GM12878 (cell line): ENCODE measurements at regions not wholly inside any gene's neighbourhood (a gene's known extent, or its start where the extent isn't known, plus 50 kb on each side); places are given as distances from the start of the nearest gene placed in this dataset.

Source experiments
- ATAC-seq: fragments of 200-7000 bp; cut with Tn5 transposase; 3 replicates; pipeline ENCODE4 v1.9.1; 2020; ENCODE audit warnings: mild to moderate bottlenecking, moderate library complexity
- BruUV-seq: library from RNA; stranded (reverse); fragments of 400-500 nt; replicated peaks from 2 replicates; lab custom pipeline; 2021; lab: Mats Ljungman, UMichigan
- CTCF ChIA-PET: fragments of 300-600 bp; sonication (Branson Sonifier 250); formaldehyde crosslinking; extraction: SDS; loops from one replicate; lab custom pipeline; 2021; ENCODE audit warnings: inconsistent platforms; lab: Yijun Ruan, JAX
- POLR2A ChIA-PET: fragments of 350-600 bp; formaldehyde crosslinking; extraction: SDS; loops from one replicate; lab custom pipeline; 2021; ENCODE audit warnings: inconsistent platforms; lab: Charles Lee
- RAD21 ChIA-PET: fragments of 300-600 bp; sonication (Branson Sonifier 250); formaldehyde crosslinking; loops from one replicate; lab custom pipeline; 2023; ENCODE audit warnings: antibody characterized with exemption; ENCODE audit not compliant: unreplicated experiment; lab: Charles Lee
- SMC1A ChIA-PET: fragments of 300-600 bp; sonication (Branson Sonifier 250); formaldehyde crosslinking; loops from one replicate; lab custom pipeline; 2023; ENCODE audit not compliant: unreplicated experiment, uncharacterized antibody; lab: Charles Lee
- DNase-seq: peaks from one replicate; pipeline ENCODE4 v3.0.0-alpha.2; 2011; ENCODE audit warnings: low read depth, low spot score
- FAIRE-seq: peaks from 3 replicates; lab custom pipeline; 2011; peaks lifted over from hg19 to GRCh38; lab: Jason Lieb, UNC
- H2AFZ ChIP-seq: 2 replicates; pipeline ENCODE4 v1.6.0; 2011; ENCODE audit warnings: low read depth, low read length, control low read depth; ENCODE audit not compliant: control insufficient read depth
- H3K27ac ChIP-seq: 2 replicates; pipeline ENCODE4 v1.5.1; 2011; ENCODE audit warnings: control low read depth; ENCODE audit not compliant: control insufficient read depth, insufficient read depth
- H3K27me3 ChIP-seq, 2 experiments: replicated peaks in 1 of 2; 2 replicates each; pipeline versions ENCODE4 v1.6.0 to v1.6.1; 2011; ENCODE audit warnings: low read length in 1 of 2; ENCODE audit not compliant: control insufficient read depth in 2 of 2, insufficient read depth in 2 of 2
- H3K36me3 ChIP-seq, 2 experiments: 2 replicates each; pipeline ENCODE4 v1.5.1; 2011; ENCODE audit warnings: low read length in 1 of 2; ENCODE audit not compliant: control insufficient read depth in 2 of 2, insufficient read depth in 2 of 2
- H3K4me1 ChIP-seq: 2 replicates; pipeline ENCODE4 v1.6.1; 2011; ENCODE audit warnings: mild to moderate bottlenecking, low read length, moderate library complexity, mixed read lengths; ENCODE audit not compliant: control insufficient read depth, insufficient read depth
- H3K4me2 ChIP-seq: 2 replicates; pipeline ENCODE4 v1.6.0; 2011; ENCODE audit warnings: control low read depth; ENCODE audit not compliant: control insufficient read depth, insufficient read depth
- H3K4me3 ChIP-seq: fragments of 200-600 bp; sonication (generic); 2 replicates; pipeline ENCODE4 v1.5.1; 2016
- H3K79me2 ChIP-seq: 2 replicates; pipeline ENCODE4 v1.6.0; 2011; ENCODE audit warnings: low read length; ENCODE audit not compliant: control insufficient read depth, insufficient read depth
- H3K9ac ChIP-seq: 2 replicates; pipeline ENCODE4 v1.8.0; 2011; ENCODE audit warnings: low read length, control low read depth, mixed read lengths; ENCODE audit not compliant: control insufficient read depth, insufficient read depth
- H3K9me3 ChIP-seq: replicated peaks from 3 replicates; pipeline ENCODE4 v1.5.1; 2011; ENCODE audit warnings: mild to moderate bottlenecking, low read length; ENCODE audit not compliant: control insufficient read depth, insufficient read depth
- H4K20me1 ChIP-seq: 2 replicates; pipeline ENCODE4 v1.6.0; 2011; ENCODE audit not compliant: control insufficient read depth, insufficient read depth
- EZH2 ChIP-seq: IDR thresholded peaks from 2 replicates; pipeline ENCODE4 v1.6.1; 2012; ENCODE audit warnings: low read depth, mild to moderate bottlenecking, control low read depth, inconsistent platforms, low read length, borderline replicate concordance; ENCODE audit not compliant: control insufficient read depth
- IRF4 ChIP-seq: IDR thresholded peaks from 2 replicates; pipeline ENCODE4 v1.6.1; 2011; ENCODE audit warnings: low read depth, low read length
- MEF2A ChIP-seq: IDR thresholded peaks from 2 replicates; pipeline ENCODE4 v1.6.1; 2011; ENCODE audit warnings: low read depth, mild to moderate bottlenecking, low read length, moderate library complexity; ENCODE audit not compliant: insufficient read depth
- MEF2B ChIP-seq: fragments of 450-650 bp; IDR thresholded peaks from 2 replicates; pipeline ENCODE4 v1.6.1; 2018; ENCODE audit warnings: mild to moderate bottlenecking, moderate library complexity; ENCODE audit not compliant: partially characterized antibody, poor library complexity, severe bottlenecking
- NR2C1 ChIP-seq: fragments of 450-650 bp; IDR thresholded peaks from 2 replicates; pipeline ENCODE4 v1.6.1; 2017; ENCODE audit warnings: antibody characterized with exemption, mild to moderate bottlenecking, moderate library complexity
- NR2F1 ChIP-seq: fragments of 450-650 bp; conservative IDR thresholded peaks from 2 replicates; pipeline ENCODE4 v1.6.1; 2017; ENCODE audit warnings: mild to moderate bottlenecking
- SPI1 ChIP-seq: IDR thresholded peaks from 2 replicates; pipeline ENCODE4 v1.6.1; 2011; ENCODE audit warnings: low read depth, mild to moderate bottlenecking, low read length, moderate library complexity, borderline replicate concordance; ENCODE audit not compliant: insufficient read depth
- SUZ12 ChIP-seq: fragments of 200-600 bp; sonication (generic); IDR thresholded peaks from one replicate; pipeline ENCODE4 v1.6.1; 2018; ENCODE audit warnings: antibody characterized with exemption, mild to moderate bottlenecking; ENCODE audit not compliant: unreplicated experiment
- ZNF274 ChIP-seq: IDR thresholded peaks from one replicate; pipeline ENCODE4 v1.8.0; 2011; ENCODE audit not compliant: insufficient read length, insufficient read depth
- in situ Hi-C: fragments of 300-500 bp; cut with MboI; formaldehyde crosslinking; loops from 9 replicates; pipeline ENCODE4 v1.14.3; 2018; ENCODE audit warnings: mixed read lengths
- intact Hi-C: fragments of 100-400 bp; cut with micrococcal nuclease; formaldehyde crosslinking; loops from one replicate; pipeline ENCODE4 v1.14.2; 2022; ENCODE audit not compliant: unreplicated experiment
- TF ChIP-seq, protein P1 (sequence below): fragments of 450-650 bp; IDR thresholded peaks from 2 replicates; pipeline ENCODE4 v1.6.1; 2017; ENCODE audit warnings: antibody characterized with exemption, mild to moderate bottlenecking, moderate library complexity
- TF ChIP-seq, protein P2 (sequence below), 3 experiments: IDR thresholded peaks in 2 of 3; conservative IDR thresholded peaks in 1 of 3; 2 replicates each; pipeline ENCODE4 v1.5.1; 2011; ENCODE audit warnings: low read depth in 3 of 3, low read length in 3 of 3, mild to moderate bottlenecking in 3 of 3, control low read depth in 2 of 3, moderate library complexity in 2 of 3, inconsistent platforms in 1 of 3, mixed read lengths in 1 of 3; ENCODE audit not compliant: control insufficient read depth in 2 of 3, insufficient read depth in 1 of 3; ENCODE audit errors: extremely low read depth in 1 of 3
- TF ChIP-seq, protein P3 (sequence below): IDR thresholded peaks from 2 replicates; pipeline ENCODE4 v1.6.1; 2012; ENCODE audit warnings: low read depth, low read length, improper control_type of control experiment

DNA sequence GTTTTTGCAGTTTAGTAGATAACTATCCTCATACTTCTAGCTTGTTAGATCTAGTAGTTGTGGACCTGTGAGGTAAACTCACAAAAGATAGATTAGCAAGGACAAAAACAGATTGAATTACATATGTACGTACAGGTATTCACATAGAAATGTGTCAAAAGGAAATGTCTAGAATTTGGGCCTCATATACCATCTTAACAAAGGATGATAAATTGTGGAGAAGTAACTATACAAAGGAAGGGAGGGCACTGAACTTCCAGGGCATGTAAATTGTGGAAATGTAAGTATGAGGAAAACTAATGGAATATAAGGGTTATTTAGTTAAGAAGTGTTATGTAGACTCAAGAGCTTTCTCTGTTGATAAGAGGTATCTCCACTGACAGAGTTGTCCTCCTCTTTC lies 477.3 kb downstream of the KCNJ2 start (continued):
- TF ChIP-seq, protein P1, sequence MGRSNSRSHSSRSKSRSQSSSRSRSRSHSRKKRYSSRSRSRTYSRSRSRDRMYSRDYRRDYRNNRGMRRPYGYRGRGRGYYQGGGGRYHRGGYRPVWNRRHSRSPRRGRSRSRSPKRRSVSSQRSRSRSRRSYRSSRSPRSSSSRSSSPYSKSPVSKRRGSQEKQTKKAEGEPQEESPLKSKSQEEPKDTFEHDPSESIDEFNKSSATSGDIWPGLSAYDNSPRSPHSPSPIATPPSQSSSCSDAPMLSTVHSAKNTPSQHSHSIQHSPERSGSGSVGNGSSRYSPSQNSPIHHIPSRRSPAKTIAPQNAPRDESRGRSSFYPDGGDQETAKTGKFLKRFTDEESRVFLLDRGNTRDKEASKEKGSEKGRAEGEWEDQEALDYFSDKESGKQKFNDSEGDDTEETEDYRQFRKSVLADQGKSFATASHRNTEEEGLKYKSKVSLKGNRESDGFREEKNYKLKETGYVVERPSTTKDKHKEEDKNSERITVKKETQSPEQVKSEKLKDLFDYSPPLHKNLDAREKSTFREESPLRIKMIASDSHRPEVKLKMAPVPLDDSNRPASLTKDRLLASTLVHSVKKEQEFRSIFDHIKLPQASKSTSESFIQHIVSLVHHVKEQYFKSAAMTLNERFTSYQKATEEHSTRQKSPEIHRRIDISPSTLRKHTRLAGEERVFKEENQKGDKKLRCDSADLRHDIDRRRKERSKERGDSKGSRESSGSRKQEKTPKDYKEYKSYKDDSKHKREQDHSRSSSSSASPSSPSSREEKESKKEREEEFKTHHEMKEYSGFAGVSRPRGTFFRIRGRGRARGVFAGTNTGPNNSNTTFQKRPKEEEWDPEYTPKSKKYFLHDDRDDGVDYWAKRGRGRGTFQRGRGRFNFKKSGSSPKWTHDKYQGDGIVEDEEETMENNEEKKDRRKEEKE, result no peak
- TF ChIP-seq IRF4 (no peak), MEF2A (no peak), ZNF274 (no peak)
- TF ChIP-seq, protein P2, sequence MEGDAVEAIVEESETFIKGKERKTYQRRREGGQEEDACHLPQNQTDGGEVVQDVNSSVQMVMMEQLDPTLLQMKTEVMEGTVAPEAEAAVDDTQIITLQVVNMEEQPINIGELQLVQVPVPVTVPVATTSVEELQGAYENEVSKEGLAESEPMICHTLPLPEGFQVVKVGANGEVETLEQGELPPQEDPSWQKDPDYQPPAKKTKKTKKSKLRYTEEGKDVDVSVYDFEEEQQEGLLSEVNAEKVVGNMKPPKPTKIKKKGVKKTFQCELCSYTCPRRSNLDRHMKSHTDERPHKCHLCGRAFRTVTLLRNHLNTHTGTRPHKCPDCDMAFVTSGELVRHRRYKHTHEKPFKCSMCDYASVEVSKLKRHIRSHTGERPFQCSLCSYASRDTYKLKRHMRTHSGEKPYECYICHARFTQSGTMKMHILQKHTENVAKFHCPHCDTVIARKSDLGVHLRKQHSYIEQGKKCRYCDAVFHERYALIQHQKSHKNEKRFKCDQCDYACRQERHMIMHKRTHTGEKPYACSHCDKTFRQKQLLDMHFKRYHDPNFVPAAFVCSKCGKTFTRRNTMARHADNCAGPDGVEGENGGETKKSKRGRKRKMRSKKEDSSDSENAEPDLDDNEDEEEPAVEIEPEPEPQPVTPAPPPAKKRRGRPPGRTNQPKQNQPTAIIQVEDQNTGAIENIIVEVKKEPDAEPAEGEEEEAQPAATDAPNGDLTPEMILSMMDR (IDR thresholded peaks at IDR 0.05 in 2 of 3, conservative IDR thresholded peaks at IDR 0.05 in 1 of 3; ENCODE audit: control insufficient read depth in 2 of 3, extremely low read depth in 1 of 3, insufficient read depth in 1 of 3, low read depth in 3 of 3, low read length in 3 of 3), result no peak

DNA sequence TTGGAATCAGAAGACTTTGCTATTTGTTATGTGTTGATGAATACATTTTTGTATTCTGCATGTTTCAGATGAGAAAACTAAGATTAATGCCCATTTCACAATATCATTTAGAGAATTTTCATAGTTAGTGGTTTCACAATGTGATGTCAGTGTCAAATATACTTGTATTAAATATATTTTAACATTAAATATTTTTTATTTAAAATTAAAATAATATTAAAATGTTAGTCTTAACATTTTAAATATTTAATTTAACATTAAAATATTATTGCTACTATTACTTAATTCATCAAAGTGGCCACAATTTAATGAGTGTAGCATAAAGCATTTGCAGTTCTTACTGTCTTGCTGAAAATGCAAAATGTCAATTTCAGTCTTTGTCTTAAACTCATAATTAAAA lies 478.8 kb downstream of the KCNJ2 start:
- ChIA-PET CTCF (no interaction called here), POLR2A (no interaction called here)
- Histone ChIP-seq H3K27me3 (no peaks in the 10 kb centered on the region), H2AFZ (no peak overlapping the region), H3K4me2 (no peak overlapping the region), H3K36me3 (no peaks in the 10 kb centered on the region), H3K27ac (no peak overlapping the region)
- ATAC-seq, result no peak
- TF ChIP-seq SUZ12, result no peak
- TF ChIP-seq NR2F1, result no peak
- no peak for TF ChIP-seq SPI1
- no peak for TF ChIP-seq NR2C1
- TF ChIP-seq, protein P3, sequence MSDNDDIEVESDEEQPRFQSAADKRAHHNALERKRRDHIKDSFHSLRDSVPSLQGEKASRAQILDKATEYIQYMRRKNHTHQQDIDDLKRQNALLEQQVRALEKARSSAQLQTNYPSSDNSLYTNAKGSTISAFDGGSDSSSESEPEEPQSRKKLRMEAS, result no peak
- no peak for TF ChIP-seq EZH2
- TF ChIP-seq MEF2B, result no peak
- TF ChIP-seq, all 136 proteins: peak for 0
- ChIA-PET RAD21 (no interaction called here), SMC1A (no interaction called here)
- DNase-seq, result no peak
- no peak for FAIRE-seq
- H3K79me2 ChIP-seq, result no peaks in the 10 kb centered on the region
- no TSS peak for BruUV-seq
- H3K9me3 ChIP-seq, result no peaks in the 10 kb centered on the region
- in situ Hi-C loops, result loop anchor here (25.0 kb wide), 1 partner anchor 1739 kb away; no protein-coding TSS in a partner anchor
- no peaks in the 10 kb centered on the region for H4K20me1 ChIP-seq
- intact Hi-C loops, result no loop called here
- H3K4me3 ChIP-seq, result no peak overlapping the region
- H3K4me1 ChIP-seq, result no peaks in the 10 kb centered on the region
- no peak overlapping the region for H3K9ac ChIP-seq
